ENCODE measurements at regions not wholly inside any gene's neighbourhood (a gene's known extent, or its start where the extent isn't known, plus 50 kb on each side); places are given as distances from the start of the nearest gene placed in this dataset.

GRCh38 chr2:133733901-133734255 is 165.6 kb upstream of the NCKAP5 start:
- no peaks in the 10 kb centered on the region for H3K36me3 ChIP-seq (ENCODE audit: control insufficient read depth in 1 of 2, insufficient read depth in 2 of 2, low read length in 2 of 2)
- no TSS peak for BruUV-seq (replicated peaks)
- RAD21 ChIA-PET (ENCODE audit: low non-redundant PET in 1 of 2, low total read pairs in 2 of 2, uncharacterized antibody in 2 of 2, unreplicated experiment in 2 of 2): no interaction called here

More at GRCh38 chr2:133733901-133734255, 165.6 kb upstream of the NCKAP5 start:
- Histone ChIP-seq H3K9ac (ENCODE audit: low read length) (no peak overlapping the region), H3K27ac (ENCODE audit: low read depth, low read length) (no peak overlapping the region), H3K4me3 (replicated peaks in 1 of 2; ENCODE audit: low read depth in 1 of 2, low read length in 2 of 2) (no peak overlapping the region), H3K4me1 (ENCODE audit: control insufficient read depth in 1 of 2, insufficient read depth in 2 of 2, low read length in 2 of 2) (no peaks in the 10 kb centered on the region), H3K27me3 (ENCODE audit: insufficient read depth, low read length) (no peaks in the 10 kb centered on the region), H3K79me2 (ENCODE audit: insufficient read depth, low read length) (no peaks in the 10 kb centered on the region), H4K20me1 (ENCODE audit: insufficient read depth) (no peaks in the 10 kb centered on the region), H3K4me2 (ENCODE audit: low read length) (no peak overlapping the region), H2AFZ (ENCODE audit: low read depth, low read length, poor library complexity, severe bottlenecking) (no peak overlapping the region), H3K9me2 (ENCODE audit: insufficient read depth) (no peaks in the 10 kb centered on the region), H3K9me3 (ENCODE audit: control insufficient read depth in 1 of 2, insufficient read depth in 1 of 2, low read depth in 1 of 2, low read length in 2 of 2) (no peaks in the 10 kb centered on the region)
- intact Hi-C loops (cut with micrococcal nuclease): no loop called here
- ATAC-seq: no peak
- no peak for DNase-seq (ENCODE audit: low read depth, low spot score)
- ChIA-PET POLR2A (no interaction called here), CTCF (no interaction called here)
- TF ChIP-seq EZH2phosphoT487 (IDR thresholded peaks at IDR 0.05; ENCODE audit: borderline replicate concordance): no peak
- no peak for TF ChIP-seq SP1 (IDR thresholded peaks at IDR 0.05; ENCODE audit: low read depth)
- no peak for TF ChIP-seq ATF3 (IDR thresholded peaks at IDR 0.05)
- no peak for TF ChIP-seq POLR2A (IDR thresholded peaks at IDR 0.05; ENCODE audit: borderline replicate concordance, extremely low read depth, insufficient read depth, insufficient read length)
- TF ChIP-seq REST (IDR thresholded peaks at IDR 0.05; ENCODE audit: low read depth): no peak
- no peak for TF ChIP-seq CEBPB (IDR thresholded peaks at IDR 0.05; ENCODE audit: low read depth)
